ENCODE measurements at regions not wholly inside any gene's neighbourhood (a gene's known extent, or its start where the extent isn't known, plus 50 kb on each side); places are given as distances from the start of the nearest gene placed in this dataset.

DNA sequence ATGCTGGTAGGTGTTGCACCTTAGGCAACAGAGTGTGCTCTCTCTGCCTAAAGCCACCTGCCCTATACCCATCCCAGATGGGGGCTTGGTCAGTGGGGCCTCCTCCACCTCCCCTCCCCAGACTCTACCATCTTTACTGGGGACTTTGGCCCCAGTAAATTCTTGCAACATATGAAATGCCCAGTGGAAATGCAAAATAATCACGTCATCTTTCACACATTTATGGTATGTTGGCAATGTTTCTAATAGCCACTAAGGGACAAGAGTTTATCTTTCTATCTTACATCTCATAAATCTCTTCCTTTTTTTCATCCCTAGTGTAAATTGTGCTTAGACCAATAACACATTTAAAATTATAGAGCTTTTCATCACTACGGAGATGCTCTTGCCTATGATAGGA is 103.0 kb upstream of the MAML3 start:
- Mint-ChIP-seq H3K27me3 (ENCODE audit: insufficient read depth) (peaks cover 22% of the 10 kb centered on the region), H3K27ac (no peak overlapping the region), H3K36me3 (ENCODE audit: low read depth) (no peaks in the 10 kb centered on the region), H3K4me1 (peaks cover 27% of the 10 kb centered on the region), H3K9me3 (no peaks in the 10 kb centered on the region), H3K4me3 (no peak overlapping the region)
- Histone ChIP-seq H3K27ac (ENCODE audit: low read depth, low read length) (no peak overlapping the region), H3K4me1 (ENCODE audit: control insufficient read depth, insufficient read depth, low read length) (peaks cover 12% of the 10 kb centered on the region), H3K27me3 (ENCODE audit: control insufficient read depth, insufficient read depth, low read length, poor library complexity, severe bottlenecking) (peaks cover 5% of the 10 kb centered on the region), H3K9me3 (ENCODE audit: control insufficient read depth, low read length) (no peaks in the 10 kb centered on the region), H3K9ac (ENCODE audit: extremely low read depth, low read length, poor library complexity, severe bottlenecking) (no peak overlapping the region), H3K36me3 (ENCODE audit: control insufficient read depth, insufficient read depth, low read length) (no peaks in the 10 kb centered on the region), H3K4me3 (ENCODE audit: low read length) (no peak overlapping the region)
- TF ChIP-seq, protein P1, sequence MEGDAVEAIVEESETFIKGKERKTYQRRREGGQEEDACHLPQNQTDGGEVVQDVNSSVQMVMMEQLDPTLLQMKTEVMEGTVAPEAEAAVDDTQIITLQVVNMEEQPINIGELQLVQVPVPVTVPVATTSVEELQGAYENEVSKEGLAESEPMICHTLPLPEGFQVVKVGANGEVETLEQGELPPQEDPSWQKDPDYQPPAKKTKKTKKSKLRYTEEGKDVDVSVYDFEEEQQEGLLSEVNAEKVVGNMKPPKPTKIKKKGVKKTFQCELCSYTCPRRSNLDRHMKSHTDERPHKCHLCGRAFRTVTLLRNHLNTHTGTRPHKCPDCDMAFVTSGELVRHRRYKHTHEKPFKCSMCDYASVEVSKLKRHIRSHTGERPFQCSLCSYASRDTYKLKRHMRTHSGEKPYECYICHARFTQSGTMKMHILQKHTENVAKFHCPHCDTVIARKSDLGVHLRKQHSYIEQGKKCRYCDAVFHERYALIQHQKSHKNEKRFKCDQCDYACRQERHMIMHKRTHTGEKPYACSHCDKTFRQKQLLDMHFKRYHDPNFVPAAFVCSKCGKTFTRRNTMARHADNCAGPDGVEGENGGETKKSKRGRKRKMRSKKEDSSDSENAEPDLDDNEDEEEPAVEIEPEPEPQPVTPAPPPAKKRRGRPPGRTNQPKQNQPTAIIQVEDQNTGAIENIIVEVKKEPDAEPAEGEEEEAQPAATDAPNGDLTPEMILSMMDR (conservative IDR thresholded peaks at IDR 0.05), result no peak
- DNase-seq, result no peak
- WGBS, 2 experiments (ENCODE audit: insufficient coverage in 1 of 2, insufficient read length in 1 of 2), result 96 to 100% methylated on average over 1 to 2 of the region's 2 CpGs

DNA sequence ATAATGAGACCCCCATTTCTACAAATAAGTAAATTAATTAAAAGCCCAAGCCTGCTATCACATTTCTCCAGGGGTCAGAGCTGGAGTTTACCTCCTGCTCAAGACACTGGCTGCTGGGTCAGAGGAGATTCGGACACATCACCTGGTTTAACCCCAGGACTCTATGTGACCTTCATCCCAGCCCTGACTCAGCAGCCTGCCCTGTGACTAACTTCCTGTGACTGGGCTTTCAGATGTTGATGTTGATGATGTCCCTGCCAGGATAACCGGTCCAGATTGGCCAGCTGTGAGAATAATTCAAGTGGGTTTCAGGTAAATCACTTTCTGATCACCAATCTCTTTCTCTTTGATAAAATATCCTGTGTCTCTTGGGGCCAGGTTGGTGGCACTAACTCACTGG is 102.4 kb upstream of the MAML3 start:
- Mint-ChIP-seq H3K27me3 (ENCODE audit: insufficient read depth) (peaks cover 18% of the 10 kb centered on the region), H3K9me3 (no peaks in the 10 kb centered on the region), H3K36me3 (ENCODE audit: low read depth) (no peaks in the 10 kb centered on the region), H3K27ac (no peak overlapping the region), H3K4me1 (peaks cover 33% of the 10 kb centered on the region), H3K4me3 (no peak overlapping the region)
- TF ChIP-seq, protein P1 (conservative IDR thresholded peaks at IDR 0.05), result no peak
- no peak overlapping the region for H3K4me3 ChIP-seq (ENCODE audit: low read length)
- WGBS, 2 experiments (ENCODE audit: insufficient coverage in 1 of 2, insufficient read length in 1 of 2), result 81 to 100% methylated on average over 1 to 2 of the region's 2 CpGs
- no peaks in the 10 kb centered on the region for H3K36me3 ChIP-seq (ENCODE audit: control insufficient read depth, insufficient read depth, low read length)
- H3K9ac ChIP-seq (ENCODE audit: extremely low read depth, low read length, poor library complexity, severe bottlenecking), result no peak overlapping the region
- DNase-seq, result peak; percentile 68
- H3K27ac ChIP-seq (ENCODE audit: low read depth, low read length), result no peak overlapping the region
- H3K4me1 ChIP-seq (ENCODE audit: control insufficient read depth, insufficient read depth, low read length), result peaks cover 16% of the 10 kb centered on the region
- H3K9me3 ChIP-seq (ENCODE audit: control insufficient read depth, low read length), result no peaks in the 10 kb centered on the region
- H3K27me3 ChIP-seq (ENCODE audit: control insufficient read depth, insufficient read depth, low read length, poor library complexity, severe bottlenecking), result peaks cover 5% of the 10 kb centered on the region

- H3K4me1 ChIP-seq (ENCODE audit: control insufficient read depth, insufficient read depth, low read length), result peaks cover 20% of the 10 kb centered on the region
- no peaks in the 10 kb centered on the region for H3K36me3 ChIP-seq (ENCODE audit: control insufficient read depth, insufficient read depth, low read length)
- H3K4me3 ChIP-seq (ENCODE audit: low read length), result no peak overlapping the region
- WGBS, 2 experiments (ENCODE audit: insufficient coverage in 1 of 2, insufficient read length in 1 of 2), result 78% methylated on average over 1 of the region's 1 CpG; no CpG with 5 or more reads in 1 of the 2 experiments
- no peak overlapping the region for H3K27ac ChIP-seq (ENCODE audit: low read depth, low read length)
- H3K9ac ChIP-seq (ENCODE audit: extremely low read depth, low read length, poor library complexity, severe bottlenecking), result no peak overlapping the region
- H3K27ac Mint-ChIP-seq, result no peak overlapping the region
- H3K36me3 Mint-ChIP-seq (ENCODE audit: low read depth), result no peaks in the 10 kb centered on the region
- peaks cover 5% of the 10 kb centered on the region for H3K27me3 ChIP-seq (ENCODE audit: control insufficient read depth, insufficient read depth, low read length, poor library complexity, severe bottlenecking)
- no peak overlapping the region for H3K4me3 Mint-ChIP-seq
- DNase-seq, result no peak
- no peaks in the 10 kb centered on the region for H3K9me3 Mint-ChIP-seq
- TF ChIP-seq, protein P1 (conservative IDR thresholded peaks at IDR 0.05), result no peak
- peaks cover 37% of the 10 kb centered on the region for H3K4me1 Mint-ChIP-seq
- H3K27me3 Mint-ChIP-seq (ENCODE audit: insufficient read depth), result peaks cover 14% of the 10 kb centered on the region
- H3K9me3 ChIP-seq (ENCODE audit: control insufficient read depth, low read length), result no peaks in the 10 kb centered on the region
Measured at GRCh38 chr4:140255927-140256326, 101.9 kb upstream of the MAML3 start.
